ENCODE measurements at regions not wholly inside any gene's neighbourhood (a gene's known extent, or its start where the extent isn't known, plus 50 kb on each side); places are given as distances from the start of the nearest gene placed in this dataset.

- ATAC-seq (no peak), DNase-seq (no peak)
- intact Hi-C loops (cut with DNase I) = no loop called here
- H3K4me3 ChIP-seq = no peak overlapping the region
- no peaks in the 10 kb centered on the region for H3K36me3 ChIP-seq (replicated peaks in 1 of 2; ENCODE audit: insufficient read depth in 1 of 2, low read depth in 2 of 2)
- 82 to 87% methylated on average over 3 of the region's 3 CpGs for WGBS, 2 donors
- H3K4me1 ChIP-seq = no peaks in the 10 kb centered on the region
- H3K27ac ChIP-seq = no peak overlapping the region
- TF ChIP-seq CTCF (IDR thresholded peaks at IDR 0.05) (no peak), POLR2A (IDR thresholded peaks at IDR 0.05) (no peak)
- H3K27me3 ChIP-seq = no peaks in the 10 kb centered on the region
- no peaks in the 10 kb centered on the region for H3K9me3 ChIP-seq
Observed at GRCh38 chr15:99914723-99915122, 181.5 kb upstream of the LYSMD4 start.

GRCh38 chr15:99911816-99912215 lies 178.6 kb upstream of the LYSMD4 start:
- no peak overlapping the region for H3K27ac ChIP-seq
- WGBS, 2 donors = 42 to 56% methylated on average over 5 of the region's 5 CpGs
- intact Hi-C loops (cut with DNase I) = no loop called here
- no peaks in the 10 kb centered on the region for H3K9me3 ChIP-seq
- H3K4me3 ChIP-seq = no peak overlapping the region
- H3K27me3 ChIP-seq = no peaks in the 10 kb centered on the region
- DNase-seq = no peak
- no peaks in the 10 kb centered on the region for H3K36me3 ChIP-seq (replicated peaks in 1 of 2; ENCODE audit: insufficient read depth in 1 of 2, low read depth in 2 of 2)
- ATAC-seq = no peak
- TF ChIP-seq POLR2A (IDR thresholded peaks at IDR 0.05) = no peak
- no peak for TF ChIP-seq CTCF (IDR thresholded peaks at IDR 0.05)
- H3K4me1 ChIP-seq = no peaks in the 10 kb centered on the region

- Histone ChIP-seq H3K36me3 (replicated peaks in 1 of 2; ENCODE audit: insufficient read depth in 1 of 2, low read depth in 2 of 2) (no peaks in the 10 kb centered on the region), H3K27ac (no peak overlapping the region), H3K27me3 (no peaks in the 10 kb centered on the region), H3K4me3 (no peak overlapping the region), H3K9me3 (no peaks in the 10 kb centered on the region), H3K4me1 (no peaks in the 10 kb centered on the region)
- TF ChIP-seq POLR2A (IDR thresholded peaks at IDR 0.05) (no peak), CTCF (IDR thresholded peaks at IDR 0.05) (no peak)
- intact Hi-C loops (cut with DNase I) = no loop called here
- 69 to 72% methylated on average over 11 to 13 of the region's 13 CpGs for WGBS, 2 donors
- no peak for ATAC-seq
- no peak for DNase-seq
Observed at GRCh38 chr15:99909592-99910295, 176.5 kb upstream of the LYSMD4 start.

- intact Hi-C loops (cut with DNase I) = no loop called here
- no peak for ATAC-seq
- 76 to 88% methylated on average over 3 of the region's 3 CpGs for WGBS, 2 donors
- no peaks in the 10 kb centered on the region for H3K4me1 ChIP-seq
- no peaks in the 10 kb centered on the region for H3K9me3 ChIP-seq
- H3K4me3 ChIP-seq = no peak overlapping the region
- H3K36me3 ChIP-seq (replicated peaks in 1 of 2; ENCODE audit: insufficient read depth in 1 of 2, low read depth in 2 of 2) = no peaks in the 10 kb centered on the region
- DNase-seq = no peak
- H3K27me3 ChIP-seq = no peaks in the 10 kb centered on the region
- no peak for TF ChIP-seq POLR2A (IDR thresholded peaks at IDR 0.05)
- no peak for TF ChIP-seq CTCF (IDR thresholded peaks at IDR 0.05)
- H3K27ac ChIP-seq = no peak overlapping the region
Observed at GRCh38 chr15:99907698-99908097, 174.5 kb upstream of the LYSMD4 start.

- no peaks in the 10 kb centered on the region for H3K9me3 ChIP-seq
- no peaks in the 10 kb centered on the region for H3K27me3 ChIP-seq
- H3K27ac ChIP-seq = no peak overlapping the region
- TF ChIP-seq POLR2A (IDR thresholded peaks at IDR 0.05) (no peak), CTCF (IDR thresholded peaks at IDR 0.05) (no peak)
- no peaks in the 10 kb centered on the region for H3K4me1 ChIP-seq
- no peaks in the 10 kb centered on the region for H3K36me3 ChIP-seq (replicated peaks in 1 of 2; ENCODE audit: insufficient read depth in 1 of 2, low read depth in 2 of 2)
- no peak for ATAC-seq
- intact Hi-C loops (cut with DNase I) = no loop called here
- 90 to 92% methylated on average over 4 of the region's 4 CpGs for WGBS, 2 donors
- H3K4me3 ChIP-seq = no peak overlapping the region
- DNase-seq = no peak
Observed at GRCh38 chr15:99906793-99907192, 173.6 kb upstream of the LYSMD4 start.

Measured in body of pancreas (tissue), 4 donors.